ENCODE measurements at regions not wholly inside any gene's neighbourhood (a gene's known extent, or its start where the extent isn't known, plus 50 kb on each side); places are given as distances from the start of the nearest gene placed in this dataset.

- no peak for TF ChIP-seq CTCF (IDR thresholded peaks at IDR 0.05)
- no peak for TF ChIP-seq POLR2A (IDR thresholded peaks at IDR 0.05)
Measured at GRCh38 chr14:101055776-101056374, 152.4 kb upstream of the RTL1 start.

Measured in right lobe of liver (tissue), 4 donors.